ENCODE measurements at regions not wholly inside any gene's neighbourhood (a gene's known extent, or its start where the extent isn't known, plus 50 kb on each side); places are given as distances from the start of the nearest gene placed in this dataset.

DNA sequence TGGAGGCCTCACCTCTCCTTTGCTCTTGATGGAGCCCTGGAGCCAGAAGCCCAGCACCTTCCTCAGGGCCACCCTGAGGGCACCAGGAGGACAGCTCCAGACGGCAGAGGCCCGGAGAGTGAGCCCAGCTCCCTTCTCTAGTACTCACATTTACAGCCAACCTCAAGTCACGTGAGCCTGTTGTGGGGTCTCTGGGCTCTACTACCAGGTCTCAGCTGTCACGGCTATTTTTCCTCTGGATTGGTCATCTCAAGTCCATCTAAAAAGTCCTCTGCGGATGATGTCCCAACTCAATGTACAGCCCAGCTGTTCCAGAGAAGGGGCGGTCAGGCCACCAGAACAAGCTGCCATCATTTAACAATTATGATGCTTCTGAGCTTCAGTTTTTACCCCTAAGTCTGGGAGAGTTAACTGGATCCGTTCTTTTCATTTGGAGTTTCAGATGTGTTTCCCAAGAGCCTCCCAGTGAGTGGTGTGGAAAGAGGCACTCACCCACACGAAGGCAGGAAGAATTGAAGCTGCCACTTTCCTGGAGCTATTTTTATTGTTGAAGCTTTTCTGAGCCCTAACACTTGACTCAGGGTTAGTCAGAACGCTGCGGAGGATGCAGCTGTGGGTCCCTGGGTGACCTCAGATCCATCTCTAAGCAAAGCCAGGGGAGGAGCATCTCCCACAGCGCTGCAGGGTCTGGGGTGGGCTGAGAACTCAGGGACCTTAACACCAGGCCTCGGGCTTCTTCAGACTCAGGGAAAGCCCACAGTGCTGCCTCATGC lies 143.5 kb upstream of the UBL3 start:
- TF ChIP-seq, protein P1, sequence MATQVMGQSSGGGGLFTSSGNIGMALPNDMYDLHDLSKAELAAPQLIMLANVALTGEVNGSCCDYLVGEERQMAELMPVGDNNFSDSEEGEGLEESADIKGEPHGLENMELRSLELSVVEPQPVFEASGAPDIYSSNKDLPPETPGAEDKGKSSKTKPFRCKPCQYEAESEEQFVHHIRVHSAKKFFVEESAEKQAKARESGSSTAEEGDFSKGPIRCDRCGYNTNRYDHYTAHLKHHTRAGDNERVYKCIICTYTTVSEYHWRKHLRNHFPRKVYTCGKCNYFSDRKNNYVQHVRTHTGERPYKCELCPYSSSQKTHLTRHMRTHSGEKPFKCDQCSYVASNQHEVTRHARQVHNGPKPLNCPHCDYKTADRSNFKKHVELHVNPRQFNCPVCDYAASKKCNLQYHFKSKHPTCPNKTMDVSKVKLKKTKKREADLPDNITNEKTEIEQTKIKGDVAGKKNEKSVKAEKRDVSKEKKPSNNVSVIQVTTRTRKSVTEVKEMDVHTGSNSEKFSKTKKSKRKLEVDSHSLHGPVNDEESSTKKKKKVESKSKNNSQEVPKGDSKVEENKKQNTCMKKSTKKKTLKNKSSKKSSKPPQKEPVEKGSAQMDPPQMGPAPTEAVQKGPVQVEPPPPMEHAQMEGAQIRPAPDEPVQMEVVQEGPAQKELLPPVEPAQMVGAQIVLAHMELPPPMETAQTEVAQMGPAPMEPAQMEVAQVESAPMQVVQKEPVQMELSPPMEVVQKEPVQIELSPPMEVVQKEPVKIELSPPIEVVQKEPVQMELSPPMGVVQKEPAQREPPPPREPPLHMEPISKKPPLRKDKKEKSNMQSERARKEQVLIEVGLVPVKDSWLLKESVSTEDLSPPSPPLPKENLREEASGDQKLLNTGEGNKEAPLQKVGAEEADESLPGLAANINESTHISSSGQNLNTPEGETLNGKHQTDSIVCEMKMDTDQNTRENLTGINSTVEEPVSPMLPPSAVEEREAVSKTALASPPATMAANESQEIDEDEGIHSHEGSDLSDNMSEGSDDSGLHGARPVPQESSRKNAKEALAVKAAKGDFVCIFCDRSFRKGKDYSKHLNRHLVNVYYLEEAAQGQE (IDR thresholded peaks at IDR 0.05; ENCODE audit: insufficient read depth in 1 of 2, low read depth in 2 of 2, low read length in 1 of 2) = no peak
- TF ChIP-seq, protein P2, sequence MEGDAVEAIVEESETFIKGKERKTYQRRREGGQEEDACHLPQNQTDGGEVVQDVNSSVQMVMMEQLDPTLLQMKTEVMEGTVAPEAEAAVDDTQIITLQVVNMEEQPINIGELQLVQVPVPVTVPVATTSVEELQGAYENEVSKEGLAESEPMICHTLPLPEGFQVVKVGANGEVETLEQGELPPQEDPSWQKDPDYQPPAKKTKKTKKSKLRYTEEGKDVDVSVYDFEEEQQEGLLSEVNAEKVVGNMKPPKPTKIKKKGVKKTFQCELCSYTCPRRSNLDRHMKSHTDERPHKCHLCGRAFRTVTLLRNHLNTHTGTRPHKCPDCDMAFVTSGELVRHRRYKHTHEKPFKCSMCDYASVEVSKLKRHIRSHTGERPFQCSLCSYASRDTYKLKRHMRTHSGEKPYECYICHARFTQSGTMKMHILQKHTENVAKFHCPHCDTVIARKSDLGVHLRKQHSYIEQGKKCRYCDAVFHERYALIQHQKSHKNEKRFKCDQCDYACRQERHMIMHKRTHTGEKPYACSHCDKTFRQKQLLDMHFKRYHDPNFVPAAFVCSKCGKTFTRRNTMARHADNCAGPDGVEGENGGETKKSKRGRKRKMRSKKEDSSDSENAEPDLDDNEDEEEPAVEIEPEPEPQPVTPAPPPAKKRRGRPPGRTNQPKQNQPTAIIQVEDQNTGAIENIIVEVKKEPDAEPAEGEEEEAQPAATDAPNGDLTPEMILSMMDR (IDR thresholded peaks at IDR 0.05) = no peak
- no peak for TF ChIP-seq POLR2AphosphoS5 (IDR thresholded peaks at IDR 0.05; ENCODE audit: low read depth, low read length)
